ENCODE measurements at regions not wholly inside any gene's neighbourhood (a gene's known extent, or its start where the extent isn't known, plus 50 kb on each side); places are given as distances from the start of the nearest gene placed in this dataset.

DNA sequence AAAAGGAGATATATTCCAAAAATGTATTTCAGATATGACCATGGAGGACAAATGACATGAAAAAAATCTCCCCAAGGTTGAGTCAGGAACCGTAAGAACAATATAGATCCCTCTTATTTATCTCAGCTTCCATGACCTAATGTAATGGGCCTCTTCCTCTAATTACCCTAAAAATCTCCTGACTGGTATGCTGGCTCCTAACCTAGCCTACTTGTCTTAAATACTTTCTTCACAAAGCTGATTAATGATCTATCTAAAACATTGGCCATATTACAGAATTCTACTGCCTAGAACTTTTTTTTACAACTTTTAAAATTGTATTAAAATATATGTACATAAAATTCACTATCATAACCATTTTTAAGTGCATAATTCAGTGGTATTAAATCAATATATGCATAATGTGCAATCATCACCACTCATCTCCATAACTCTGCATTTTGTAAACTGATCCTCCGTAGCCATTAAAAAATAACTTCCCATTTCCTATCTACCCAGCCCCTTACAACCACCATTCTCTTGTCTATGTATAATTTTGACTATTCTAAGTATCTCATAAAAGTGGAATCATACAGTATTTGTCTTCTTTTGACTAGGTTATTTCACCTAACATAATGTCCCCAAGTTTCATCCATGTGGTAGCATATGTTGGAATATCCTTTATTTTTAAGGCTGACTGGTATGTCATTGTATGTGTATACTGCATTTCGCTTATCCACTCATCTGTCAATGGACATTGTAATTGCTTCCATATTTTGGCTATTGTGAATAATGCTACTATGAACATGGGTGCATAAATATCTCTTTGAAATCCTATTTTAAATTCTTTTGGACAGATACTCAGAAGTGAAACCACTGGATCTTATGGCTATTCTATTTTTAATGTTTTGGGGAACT, 464.6 kb downstream of the ADAMTS20 start:
- H4K8ac ChIP-seq (replicated peaks; ENCODE audit: insufficient read length, low read depth, low read length) = no peak overlapping the region
- no peak overlapping the region for H3K4ac ChIP-seq (ENCODE audit: low read depth, low read length)
- Mint-ChIP-seq H3K27ac (no peak overlapping the region), H3K4me1 (no peaks in the 10 kb centered on the region), H3K9me3 (peaks cover 39 to 50% of the 10 kb centered on the region in 2 experiments), H3K27me3 (ENCODE audit: low read depth) (no peaks in the 10 kb centered on the region; the same call in 1 of the 2 replicates), H3K36me3 (ENCODE audit: insufficient read depth in 1 of 3, low read depth in 3 of 3) (peaks cover 17 to 42% (median 18%) of the 10 kb centered on the region in 3 experiments), H3K4me3 (no peak overlapping the region)
- no peaks in the 10 kb centered on the region for H3K79me1 ChIP-seq (ENCODE audit: insufficient read depth, low read depth, low read length, poor library complexity, severe bottlenecking)
- H3K18ac ChIP-seq (ENCODE audit: insufficient read length, low read depth, low read length) = no peak overlapping the region
- H2AK5ac ChIP-seq (ENCODE audit: insufficient read length, low read length) = no peak overlapping the region
- H3K9me3 ChIP-seq (ENCODE audit: control insufficient read depth, low read depth, low read length) = no peaks in the 10 kb centered on the region
- no peak overlapping the region for H3K14ac ChIP-seq (ENCODE audit: insufficient read depth, low read length)
- H3K23ac ChIP-seq (ENCODE audit: insufficient read length, low read depth, low read length) = no peak overlapping the region
- no CpG with 5 or more reads among the region's 3 CpGs for WGBS (ENCODE audit: extremely low coverage, insufficient read length, low lambda C conversion rate)
- no peaks in the 10 kb centered on the region for H4K20me1 ChIP-seq (ENCODE audit: control insufficient read depth, insufficient read depth, insufficient read length)
- no peak overlapping the region for H3K9ac ChIP-seq (ENCODE audit: extremely low read depth, insufficient read length, low read length)
- H3K4me1 ChIP-seq (ENCODE audit: insufficient read depth, low read length) = no peaks in the 10 kb centered on the region
- H2BK15ac ChIP-seq (ENCODE audit: low read depth, low read length) = no peak overlapping the region
- no peak overlapping the region for H3K56ac ChIP-seq (ENCODE audit: insufficient read length, low read depth, low read length)
- no peak overlapping the region for H2BK20ac ChIP-seq (ENCODE audit: low read depth, low read length, poor library complexity, severe bottlenecking)
- H3K79me2 ChIP-seq (ENCODE audit: insufficient read depth, low read length) = no peaks in the 10 kb centered on the region
- no peak overlapping the region for H3K4me2 ChIP-seq (ENCODE audit: insufficient read depth, insufficient read length, low read length)
- H2AFZ ChIP-seq (ENCODE audit: low read length) = no peak overlapping the region
- H3K23me2 ChIP-seq (ENCODE audit: insufficient read length, low read depth, low read length, poor library complexity, severe bottlenecking) = no peaks in the 10 kb centered on the region
- DNase-seq = no peak
- H2BK12ac ChIP-seq (ENCODE audit: insufficient read length, low read depth, low read length) = no peak overlapping the region
- H4K91ac ChIP-seq (ENCODE audit: insufficient read length, low read depth, low read length) = no peak overlapping the region
- no peak overlapping the region for H2BK5ac ChIP-seq (ENCODE audit: insufficient read length, low read length)
- no peak overlapping the region for H3K27ac ChIP-seq (ENCODE audit: insufficient read length, low read depth, low read length)
- TF ChIP-seq, protein P1, sequence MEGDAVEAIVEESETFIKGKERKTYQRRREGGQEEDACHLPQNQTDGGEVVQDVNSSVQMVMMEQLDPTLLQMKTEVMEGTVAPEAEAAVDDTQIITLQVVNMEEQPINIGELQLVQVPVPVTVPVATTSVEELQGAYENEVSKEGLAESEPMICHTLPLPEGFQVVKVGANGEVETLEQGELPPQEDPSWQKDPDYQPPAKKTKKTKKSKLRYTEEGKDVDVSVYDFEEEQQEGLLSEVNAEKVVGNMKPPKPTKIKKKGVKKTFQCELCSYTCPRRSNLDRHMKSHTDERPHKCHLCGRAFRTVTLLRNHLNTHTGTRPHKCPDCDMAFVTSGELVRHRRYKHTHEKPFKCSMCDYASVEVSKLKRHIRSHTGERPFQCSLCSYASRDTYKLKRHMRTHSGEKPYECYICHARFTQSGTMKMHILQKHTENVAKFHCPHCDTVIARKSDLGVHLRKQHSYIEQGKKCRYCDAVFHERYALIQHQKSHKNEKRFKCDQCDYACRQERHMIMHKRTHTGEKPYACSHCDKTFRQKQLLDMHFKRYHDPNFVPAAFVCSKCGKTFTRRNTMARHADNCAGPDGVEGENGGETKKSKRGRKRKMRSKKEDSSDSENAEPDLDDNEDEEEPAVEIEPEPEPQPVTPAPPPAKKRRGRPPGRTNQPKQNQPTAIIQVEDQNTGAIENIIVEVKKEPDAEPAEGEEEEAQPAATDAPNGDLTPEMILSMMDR (conservative IDR thresholded peaks at IDR 0.05) = no peak
- H4K5ac ChIP-seq (ENCODE audit: insufficient read length, low read depth, low read length) = no peak overlapping the region
- H3K27me3 ChIP-seq (ENCODE audit: insufficient read depth, low read length) = no peaks in the 10 kb centered on the region
- no peak overlapping the region for H2BK120ac ChIP-seq (ENCODE audit: low read depth, low read length, poor library complexity, severe bottlenecking)
- no peak overlapping the region for H3T11ph ChIP-seq (ENCODE audit: low read length)
